ENCODE measurements at regions not wholly inside any gene's neighbourhood (a gene's known extent, or its start where the extent isn't known, plus 50 kb on each side); places are given as distances from the start of the nearest gene placed in this dataset.
"Not testable (repeated sequence)": the region's sequence is repeated elsewhere in the genome, so short reads cannot be mapped to it uniquely, and the experiment has no call there.

- no peak for DNase-seq
- WGBS (ENCODE audit: insufficient coverage, low lambda C conversion rate), result 93% methylated on average over 2 of the region's 2 CpGs
Measured at GRCh38 chr14:82963756-82964155, 1430.1 kb upstream of the SEL1L start.

GRCh38 chr14:82987502-82988124 lies 1454.0 kb upstream of the SEL1L start:
- DNase-seq, result no peak

More at GRCh38 chr14:82963756-82964155, 1430.1 kb upstream of the SEL1L start:
- Histone ChIP-seq H3K4me1 (ENCODE audit: control insufficient read depth, insufficient read depth, low read length) (no peaks in the 10 kb centered on the region), H3K36me3 (ENCODE audit: control insufficient read depth, insufficient read depth, low read length) (no peaks in the 10 kb centered on the region), H3K27me3 (ENCODE audit: control insufficient read depth, insufficient read depth, low read length) (no peaks in the 10 kb centered on the region), H3K9me3 (ENCODE audit: control insufficient read depth, low read depth, low read length) (no peaks in the 10 kb centered on the region), H3K4me3 (ENCODE audit: low read length) (no peak overlapping the region), H3K27ac (ENCODE audit: low read length) (no peak overlapping the region)

GRCh38 chr14:82994547-82994946 lies 1460.9 kb upstream of the SEL1L start:
- not testable (repeated sequence) for H3K9me3 ChIP-seq (ENCODE audit: control insufficient read depth, low read depth, low read length); H3K27ac ChIP-seq (ENCODE audit: low read length); H3K4me1 ChIP-seq (ENCODE audit: control insufficient read depth, insufficient read depth, low read length); DNase-seq; H3K4me3 ChIP-seq (ENCODE audit: low read length); H3K36me3 ChIP-seq (ENCODE audit: control insufficient read depth, insufficient read depth, low read length); H3K27me3 ChIP-seq (ENCODE audit: control insufficient read depth, insufficient read depth, low read length)
- WGBS (ENCODE audit: insufficient coverage, low lambda C conversion rate), result no CpG with 5 or more reads among the region's 8 CpGs

More at GRCh38 chr14:82987502-82988124, 1454.0 kb upstream of the SEL1L start:
- H3K27ac ChIP-seq (ENCODE audit: low read length), result no peak overlapping the region
- H3K4me3 ChIP-seq (ENCODE audit: low read length), result no peak overlapping the region
- H3K4me1 ChIP-seq (ENCODE audit: control insufficient read depth, insufficient read depth, low read length), result no peaks in the 10 kb centered on the region
- H3K27me3 ChIP-seq (ENCODE audit: control insufficient read depth, insufficient read depth, low read length), result no peaks in the 10 kb centered on the region
- H3K36me3 ChIP-seq (ENCODE audit: control insufficient read depth, insufficient read depth, low read length), result no peaks in the 10 kb centered on the region
- H3K9me3 ChIP-seq (ENCODE audit: control insufficient read depth, low read depth, low read length), result no peaks in the 10 kb centered on the region
- WGBS (ENCODE audit: insufficient coverage, low lambda C conversion rate), result 79% methylated on average over 3 of the region's 5 CpGs

GRCh38 chr14:82999802-83000201 lies 1466.1 kb upstream of the SEL1L start:
- Histone ChIP-seq H3K9me3 (ENCODE audit: control insufficient read depth, low read depth, low read length) (no peaks in the 10 kb centered on the region), H3K4me3 (ENCODE audit: low read length) (no peak overlapping the region), H3K4me1 (ENCODE audit: control insufficient read depth, insufficient read depth, low read length) (no peaks in the 10 kb centered on the region), H3K27ac (ENCODE audit: low read length) (no peak overlapping the region), H3K27me3 (ENCODE audit: control insufficient read depth, insufficient read depth, low read length) (no peaks in the 10 kb centered on the region), H3K36me3 (ENCODE audit: control insufficient read depth, insufficient read depth, low read length) (no peaks in the 10 kb centered on the region)
- DNase-seq, result no peak

DNA sequence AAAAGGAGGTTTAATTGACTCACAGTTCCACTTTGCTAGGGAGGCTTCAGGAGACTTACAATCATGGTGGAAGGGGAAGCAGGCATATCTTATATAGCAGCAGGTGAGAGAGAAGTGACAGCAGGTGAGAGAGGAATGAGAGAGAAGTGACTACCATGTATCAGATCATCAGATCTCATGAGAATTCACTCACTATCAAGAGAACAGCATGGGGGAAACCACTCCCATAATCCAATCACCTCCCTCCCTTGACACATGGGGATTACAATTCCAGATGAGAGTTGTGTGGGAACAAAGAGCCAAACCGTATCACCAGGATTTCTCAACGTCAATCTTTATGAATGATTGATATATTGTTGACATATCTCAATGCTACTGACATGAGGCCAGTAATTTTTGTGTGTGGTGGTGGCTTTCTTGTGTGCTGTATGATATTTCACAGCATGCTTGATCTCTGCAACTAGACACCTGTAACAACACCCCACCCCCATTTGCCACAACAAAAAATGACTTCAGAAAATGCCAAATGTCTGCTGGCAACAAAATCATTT lies 1470.9 kb upstream of the SEL1L start:
- no peaks in the 10 kb centered on the region for H3K27me3 ChIP-seq (ENCODE audit: control insufficient read depth, insufficient read depth, low read length)
- no peaks in the 10 kb centered on the region for H3K9me3 ChIP-seq (ENCODE audit: control insufficient read depth, low read depth, low read length)
- no peak overlapping the region for H3K4me3 ChIP-seq (ENCODE audit: low read length)
- DNase-seq, result no peak
- H3K4me1 ChIP-seq (ENCODE audit: control insufficient read depth, insufficient read depth, low read length), result no peaks in the 10 kb centered on the region
- no peak overlapping the region for H3K27ac ChIP-seq (ENCODE audit: low read length)
- WGBS (ENCODE audit: insufficient coverage, low lambda C conversion rate), result no CpG with 5 or more reads among the region's 2 CpGs
- no peaks in the 10 kb centered on the region for H3K36me3 ChIP-seq (ENCODE audit: control insufficient read depth, insufficient read depth, low read length)

- DNase-seq, result no peak
- H3K4me3 ChIP-seq (ENCODE audit: low read length), result no peak overlapping the region
- no peaks in the 10 kb centered on the region for H3K9me3 ChIP-seq (ENCODE audit: control insufficient read depth, low read depth, low read length)
- no peaks in the 10 kb centered on the region for H3K27me3 ChIP-seq (ENCODE audit: control insufficient read depth, insufficient read depth, low read length)
- no CpG with 5 or more reads among the region's 1 CpG for WGBS (ENCODE audit: insufficient coverage, low lambda C conversion rate)
- no peaks in the 10 kb centered on the region for H3K4me1 ChIP-seq (ENCODE audit: control insufficient read depth, insufficient read depth, low read length)
- H3K36me3 ChIP-seq (ENCODE audit: control insufficient read depth, insufficient read depth, low read length), result no peaks in the 10 kb centered on the region
- H3K27ac ChIP-seq (ENCODE audit: low read length), result no peak overlapping the region
Measured at GRCh38 chr14:83006121-83006670, 1472.5 kb upstream of the SEL1L start.

DNA sequence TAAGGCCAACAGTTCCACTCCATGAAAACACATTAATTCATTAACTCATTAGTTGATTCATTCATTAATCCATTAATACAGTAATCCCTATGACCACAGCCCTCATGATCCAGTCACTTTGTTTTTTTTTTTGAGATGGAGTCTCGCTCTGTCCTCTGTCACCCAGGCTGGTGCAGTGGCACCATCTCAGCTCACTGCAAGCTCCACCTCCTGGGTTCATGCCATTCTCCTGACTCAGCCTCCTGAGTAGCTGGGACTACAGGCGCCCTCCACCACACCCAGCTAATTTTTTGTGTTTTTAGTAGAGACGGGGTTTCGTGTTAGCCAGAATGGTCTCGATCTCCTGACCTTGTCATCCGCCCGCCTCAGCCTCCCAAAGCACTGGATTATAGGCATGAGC lies 1473.4 kb upstream of the SEL1L start:
- H3K36me3 ChIP-seq (ENCODE audit: control insufficient read depth, insufficient read depth, low read length); H3K4me3 ChIP-seq (ENCODE audit: low read length); DNase-seq; H3K4me1 ChIP-seq (ENCODE audit: control insufficient read depth, insufficient read depth, low read length); H3K27me3 ChIP-seq (ENCODE audit: control insufficient read depth, insufficient read depth, low read length); H3K27ac ChIP-seq (ENCODE audit: low read length); H3K9me3 ChIP-seq (ENCODE audit: control insufficient read depth, low read depth, low read length): not testable (repeated sequence)
- WGBS (ENCODE audit: insufficient coverage, low lambda C conversion rate), result 100% methylated on average over 2 of the region's 7 CpGs

- no peaks in the 10 kb centered on the region for H3K36me3 ChIP-seq (ENCODE audit: control insufficient read depth, insufficient read depth, low read length)
- H3K27me3 ChIP-seq (ENCODE audit: control insufficient read depth, insufficient read depth, low read length), result no peaks in the 10 kb centered on the region
- H3K4me3 ChIP-seq (ENCODE audit: low read length), result no peak overlapping the region
- 86% methylated on average over 1 of the region's 1 CpG for WGBS (ENCODE audit: insufficient coverage, low lambda C conversion rate)
- no peak overlapping the region for H3K27ac ChIP-seq (ENCODE audit: low read length)
- H3K9me3 ChIP-seq (ENCODE audit: control insufficient read depth, low read depth, low read length), result no peaks in the 10 kb centered on the region
- no peaks in the 10 kb centered on the region for H3K4me1 ChIP-seq (ENCODE audit: control insufficient read depth, insufficient read depth, low read length)
- DNase-seq, result no peak
Measured at GRCh38 chr14:83007641-83008225, 1474.1 kb upstream of the SEL1L start.

DNA sequence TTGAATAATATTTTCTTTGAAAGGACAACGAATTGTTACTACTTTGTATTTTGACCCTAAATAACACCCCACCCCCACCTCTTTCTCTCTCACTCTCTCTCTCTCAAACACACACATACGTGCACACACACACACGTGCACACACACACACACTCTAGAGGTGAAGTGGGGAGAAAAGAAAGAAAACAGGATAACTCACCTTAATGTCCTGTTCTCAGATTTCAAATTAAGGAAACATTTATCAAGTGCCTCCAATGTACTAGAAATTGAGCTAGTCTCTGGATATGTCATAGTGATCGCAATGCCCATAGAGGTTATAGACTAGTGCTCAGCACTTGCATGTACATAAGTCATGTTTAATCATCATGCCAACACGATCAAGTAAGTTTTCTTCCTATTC lies 1483.6 kb upstream of the SEL1L start:
- Histone ChIP-seq H3K9me3 (ENCODE audit: control insufficient read depth, low read depth, low read length) (no peaks in the 10 kb centered on the region), H3K4me1 (ENCODE audit: control insufficient read depth, insufficient read depth, low read length) (no peaks in the 10 kb centered on the region), H3K36me3 (ENCODE audit: control insufficient read depth, insufficient read depth, low read length) (no peaks in the 10 kb centered on the region), H3K27me3 (ENCODE audit: control insufficient read depth, insufficient read depth, low read length) (no peaks in the 10 kb centered on the region), H3K4me3 (ENCODE audit: low read length) (no peak overlapping the region), H3K27ac (ENCODE audit: low read length) (no peak overlapping the region)
- DNase-seq, result no peak
- 80% methylated on average over 1 of the region's 5 CpGs for WGBS (ENCODE audit: insufficient coverage, low lambda C conversion rate)

DNA sequence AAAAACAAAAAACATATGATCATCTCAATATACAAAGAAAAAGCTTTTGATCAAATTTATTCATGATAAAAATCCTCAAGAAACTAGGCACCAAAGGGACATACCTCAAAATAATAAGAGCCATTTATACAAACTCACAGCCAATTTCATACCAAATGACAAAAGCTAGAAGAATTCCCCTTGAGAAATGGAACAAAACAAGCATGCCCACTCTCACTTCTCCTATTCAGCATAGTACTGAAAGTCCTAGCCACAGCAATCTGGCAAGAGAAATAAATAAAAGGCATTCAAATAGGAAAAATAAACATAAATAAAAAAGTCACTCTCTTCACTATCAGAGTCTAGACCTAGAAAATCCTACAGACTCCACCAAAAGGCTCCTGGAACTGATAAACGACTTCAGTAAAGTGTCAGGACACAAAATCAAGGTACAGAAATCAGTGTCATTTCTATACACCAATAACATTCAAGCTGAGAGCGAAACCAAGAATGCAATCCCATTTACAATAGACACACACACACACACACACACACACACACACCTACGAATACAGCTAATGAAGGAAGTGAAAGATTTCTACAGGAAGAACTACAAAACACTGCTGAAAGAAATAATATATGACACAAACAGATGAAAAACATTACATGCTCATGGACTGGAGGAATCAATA lies 1486.2 kb upstream of the SEL1L start:
- H3K9me3 ChIP-seq (ENCODE audit: control insufficient read depth, low read depth, low read length), result no peaks in the 10 kb centered on the region
- DNase-seq, result no peak
- no peaks in the 10 kb centered on the region for H3K27me3 ChIP-seq (ENCODE audit: control insufficient read depth, insufficient read depth, low read length)
- WGBS (ENCODE audit: insufficient coverage, low lambda C conversion rate), result no CpG with 5 or more reads among the region's 3 CpGs
- no peaks in the 10 kb centered on the region for H3K36me3 ChIP-seq (ENCODE audit: control insufficient read depth, insufficient read depth, low read length)
- no peak overlapping the region for H3K4me3 ChIP-seq (ENCODE audit: low read length)
- no peaks in the 10 kb centered on the region for H3K4me1 ChIP-seq (ENCODE audit: control insufficient read depth, insufficient read depth, low read length)
- H3K27ac ChIP-seq (ENCODE audit: low read length), result no peak overlapping the region
